Loucy (cell line): ENCODE measurements at regions not wholly inside any gene's neighbourhood (a gene's known extent, or its start where the extent isn't known, plus 50 kb on each side); places are given as distances from the start of the nearest gene placed in this dataset.

ENCODE experiments used
- H2AFZ ChIP-seq: fragments of 200-600 bp; sonication (generic); 2 replicates; pipeline ENCODE4 v1.6.0; 2016; ENCODE audit warnings: antibody characterized with exemption, mild to moderate bottlenecking, low read length, moderate library complexity
- H3F3A ChIP-seq: fragments of 200-600 bp; 2 replicates; pipeline ENCODE4 v1.6.0; 2016; ENCODE audit warnings: antibody characterized with exemption, low read depth, mild to moderate bottlenecking
- H3K27me3 ChIP-seq: fragments of 200-600 bp; sonication (generic); 2 replicates; pipeline ENCODE4 v1.6.1; 2014; ENCODE audit warnings: low read length, mild to moderate bottlenecking; ENCODE audit not compliant: insufficient read depth, poor library complexity, severe bottlenecking
- H3K36me3 ChIP-seq: fragments of 200-600 bp; sonication (generic); 2 replicates; pipeline ENCODE4 v1.6.1; 2016; ENCODE audit warnings: low read length; ENCODE audit not compliant: insufficient read depth
- H3K4me1 ChIP-seq: fragments of 200-600 bp; sonication (generic); 2 replicates; pipeline ENCODE4 v1.5.1; 2014; ENCODE audit warnings: low read length, mild to moderate bottlenecking; ENCODE audit not compliant: insufficient read depth, poor library complexity, severe bottlenecking
- H3K4me2 ChIP-seq: fragments of 200-600 bp; sonication (generic); 2 replicates; pipeline ENCODE4 v1.6.0; 2014; ENCODE audit warnings: antibody characterized with exemption, low read length, low read depth, mild to moderate bottlenecking; ENCODE audit not compliant: poor library complexity, severe bottlenecking
- H3K4me3 ChIP-seq: fragments of 200-600 bp; sonication (generic); 2 replicates; pipeline ENCODE4 v1.5.1; 2014; ENCODE audit warnings: low read length, mild to moderate bottlenecking, mixed read lengths; ENCODE audit not compliant: poor library complexity, severe bottlenecking
- H3K79me2 ChIP-seq: fragments of 200-600 bp; sonication (generic); 2 replicates; pipeline ENCODE4 v1.6.1; 2014; ENCODE audit warnings: low read length; ENCODE audit not compliant: insufficient read depth
- H3K9ac ChIP-seq: fragments of 200-600 bp; sonication (generic); 2 replicates; pipeline ENCODE4 v1.6.0; 2014; ENCODE audit warnings: mild to moderate bottlenecking, low read depth, low read length, moderate library complexity; ENCODE audit not compliant: poor library complexity, severe bottlenecking
- H3K9me2 ChIP-seq: fragments of 200-600 bp; sonication (generic); replicated peaks from 2 replicates; pipeline ENCODE4 v1.6.1; 2016; ENCODE audit warnings: low read depth, low read length, mixed read lengths
- H3K9me3 ChIP-seq: fragments of 200-600 bp; sonication (generic); 2 replicates; pipeline ENCODE4 v1.6.1; 2014; ENCODE audit warnings: mild to moderate bottlenecking, antibody characterized with exemption, low read length, low read depth; ENCODE audit not compliant: insufficient read depth
- H4K20me1 ChIP-seq: fragments of 200-600 bp; sonication (generic); 2 replicates; pipeline ENCODE4 v1.6.0; 2014; ENCODE audit warnings: antibody characterized with exemption, low read length, mild to moderate bottlenecking; ENCODE audit not compliant: insufficient read depth, poor library complexity, severe bottlenecking
- EZH2phosphoT487 ChIP-seq: fragments of 200-600 bp; IDR thresholded peaks from 2 replicates; pipeline ENCODE4 v1.6.1; 2018; ENCODE audit warnings: antibody characterized with exemption, mild to moderate bottlenecking, moderate library complexity, borderline replicate concordance
- TF ChIP-seq, protein P1 (sequence below): fragments of 200-600 bp; sonication (generic); conservative IDR thresholded peaks from 2 replicates; pipeline ENCODE4 v1.5.1; 2014; ENCODE audit warnings: mild to moderate bottlenecking, antibody characterized with exemption, low read length

DNA sequence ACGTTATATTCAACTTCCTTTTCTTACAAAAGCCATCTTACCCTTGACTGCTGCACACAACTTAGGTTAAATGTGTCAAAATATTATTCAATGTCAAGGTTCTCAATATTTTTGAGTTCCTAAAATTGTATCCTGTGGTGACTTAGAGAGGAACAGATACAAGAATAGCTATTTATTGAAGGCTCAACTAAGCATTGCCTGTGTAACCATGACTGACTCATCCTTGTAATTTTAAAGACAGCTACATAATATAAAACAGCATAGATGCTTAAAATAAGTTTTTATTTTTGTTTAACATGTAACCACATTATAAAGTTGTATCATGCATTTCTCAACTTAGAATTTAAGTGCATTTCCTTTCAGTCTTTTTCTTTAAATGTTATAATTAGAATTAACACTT lies 312.9 kb upstream of the RGMB start:
- H3K4me2 ChIP-seq, result no peak overlapping the region
- H2AFZ ChIP-seq, result no peak overlapping the region
- no peak overlapping the region for H3K9ac ChIP-seq
- no peaks in the 10 kb centered on the region for H3K79me2 ChIP-seq
- H3K36me3 ChIP-seq, result no peaks in the 10 kb centered on the region
- TF ChIP-seq, protein P1, sequence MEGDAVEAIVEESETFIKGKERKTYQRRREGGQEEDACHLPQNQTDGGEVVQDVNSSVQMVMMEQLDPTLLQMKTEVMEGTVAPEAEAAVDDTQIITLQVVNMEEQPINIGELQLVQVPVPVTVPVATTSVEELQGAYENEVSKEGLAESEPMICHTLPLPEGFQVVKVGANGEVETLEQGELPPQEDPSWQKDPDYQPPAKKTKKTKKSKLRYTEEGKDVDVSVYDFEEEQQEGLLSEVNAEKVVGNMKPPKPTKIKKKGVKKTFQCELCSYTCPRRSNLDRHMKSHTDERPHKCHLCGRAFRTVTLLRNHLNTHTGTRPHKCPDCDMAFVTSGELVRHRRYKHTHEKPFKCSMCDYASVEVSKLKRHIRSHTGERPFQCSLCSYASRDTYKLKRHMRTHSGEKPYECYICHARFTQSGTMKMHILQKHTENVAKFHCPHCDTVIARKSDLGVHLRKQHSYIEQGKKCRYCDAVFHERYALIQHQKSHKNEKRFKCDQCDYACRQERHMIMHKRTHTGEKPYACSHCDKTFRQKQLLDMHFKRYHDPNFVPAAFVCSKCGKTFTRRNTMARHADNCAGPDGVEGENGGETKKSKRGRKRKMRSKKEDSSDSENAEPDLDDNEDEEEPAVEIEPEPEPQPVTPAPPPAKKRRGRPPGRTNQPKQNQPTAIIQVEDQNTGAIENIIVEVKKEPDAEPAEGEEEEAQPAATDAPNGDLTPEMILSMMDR, result no peak
- TF ChIP-seq EZH2phosphoT487, result no peak
- H3K4me3 ChIP-seq, result no peak overlapping the region
- H3K4me1 ChIP-seq, result no peaks in the 10 kb centered on the region
- H3F3A ChIP-seq, result no peaks in the 10 kb centered on the region
- no peaks in the 10 kb centered on the region for H4K20me1 ChIP-seq
- no peaks in the 10 kb centered on the region for H3K9me2 ChIP-seq
- H3K27me3 ChIP-seq, result no peaks in the 10 kb centered on the region
- no peaks in the 10 kb centered on the region for H3K9me3 ChIP-seq

DNA sequence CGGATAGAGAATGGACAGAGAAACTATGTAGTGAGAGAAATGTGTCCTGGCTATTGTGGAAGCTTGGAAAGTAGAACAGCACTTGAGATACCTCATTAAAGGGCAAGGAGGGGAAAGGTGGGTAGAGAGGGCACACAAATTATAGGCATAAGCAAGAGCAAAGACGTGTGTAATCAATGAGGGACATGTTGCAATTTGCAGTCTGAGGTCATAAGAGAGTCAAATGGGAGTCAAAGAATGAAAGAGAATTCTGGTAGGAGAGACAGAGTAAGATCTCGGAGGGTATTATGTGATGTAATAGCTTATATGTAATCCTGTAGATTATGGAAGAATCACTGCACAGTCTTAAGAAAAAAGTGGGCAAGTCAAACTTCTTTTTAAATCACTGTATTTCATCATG lies 312.0 kb upstream of the RGMB start:
- Histone ChIP-seq H2AFZ (no peak overlapping the region), H3F3A (no peaks in the 10 kb centered on the region), H4K20me1 (no peaks in the 10 kb centered on the region), H3K36me3 (no peaks in the 10 kb centered on the region), H3K9ac (no peak overlapping the region), H3K4me3 (no peak overlapping the region), H3K9me2 (no peaks in the 10 kb centered on the region), H3K27me3 (no peaks in the 10 kb centered on the region), H3K4me2 (no peak overlapping the region), H3K9me3 (no peaks in the 10 kb centered on the region), H3K4me1 (no peaks in the 10 kb centered on the region), H3K79me2 (no peaks in the 10 kb centered on the region)
- no peak for TF ChIP-seq EZH2phosphoT487
- TF ChIP-seq, protein P1, result no peak

DNA sequence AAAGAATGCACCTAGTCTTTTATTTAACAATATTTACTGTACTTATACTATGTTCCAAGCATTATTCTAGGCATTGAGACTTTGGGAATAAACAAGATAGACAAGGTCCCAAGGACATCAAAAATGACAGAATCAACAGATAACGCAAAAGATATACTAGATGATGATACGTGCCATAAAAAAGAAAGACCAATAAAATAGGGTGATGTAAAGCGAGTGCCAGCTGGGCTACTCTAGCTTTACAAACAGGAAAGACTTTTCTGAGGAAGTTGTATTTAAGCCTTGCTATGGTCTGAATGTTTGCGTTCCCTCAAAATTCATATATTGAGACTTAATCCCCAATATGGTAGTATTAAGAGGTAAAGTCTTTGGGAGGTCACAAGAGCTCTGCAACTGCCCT lies 310.2 kb upstream of the RGMB start:
- TF ChIP-seq EZH2phosphoT487, result no peak
- TF ChIP-seq, protein P1, result no peak
- H3K9me3 ChIP-seq, result no peaks in the 10 kb centered on the region
- H3K9ac ChIP-seq, result no peak overlapping the region
- no peak overlapping the region for H3K4me2 ChIP-seq
- no peak overlapping the region for H3K4me3 ChIP-seq
- H3K4me1 ChIP-seq, result no peaks in the 10 kb centered on the region
- H3K27me3 ChIP-seq, result no peaks in the 10 kb centered on the region
- no peaks in the 10 kb centered on the region for H3K9me2 ChIP-seq
- no peak overlapping the region for H2AFZ ChIP-seq
- H3F3A ChIP-seq, result no peaks in the 10 kb centered on the region
- H4K20me1 ChIP-seq, result no peaks in the 10 kb centered on the region
- no peaks in the 10 kb centered on the region for H3K36me3 ChIP-seq
- H3K79me2 ChIP-seq, result no peaks in the 10 kb centered on the region
